ENCODE measurements at regions not wholly inside any gene's neighbourhood (a gene's known extent, or its start where the extent isn't known, plus 50 kb on each side); places are given as distances from the start of the nearest gene placed in this dataset.

GRCh38 chr5:128703322-128703721 is 165.3 kb upstream of the FBN2 start:
- Histone ChIP-seq H3K27me3 (ENCODE audit: control insufficient read depth, insufficient read depth, low read length) (no peaks in the 10 kb centered on the region; the same call in 1 of the 2 replicates), H4K5ac (ENCODE audit: low read depth, low read length) (no peak overlapping the region), H3K4me1 (ENCODE audit: control insufficient read depth, insufficient read depth, low read length) (no peaks in the 10 kb centered on the region), H2BK120ac (ENCODE audit: low read depth, low read length) (no peak overlapping the region), H3K9me3 (ENCODE audit: control insufficient read depth, insufficient read depth, low read length) (no peaks in the 10 kb centered on the region), H3K27ac (ENCODE audit: insufficient read depth, low read length) (no peak overlapping the region), H4K20me1 (ENCODE audit: insufficient read depth, low read length) (no peaks in the 10 kb centered on the region), H3K18ac (ENCODE audit: low read depth, low read length) (no peak overlapping the region), H3K9me1 (ENCODE audit: insufficient read depth, low read length) (no peaks in the 10 kb centered on the region), H4K91ac (ENCODE audit: insufficient read depth, low read depth, low read length) (no peak overlapping the region), H2BK20ac (ENCODE audit: low read depth, low read length) (no peak overlapping the region), H3K4ac (ENCODE audit: low read depth, low read length) (no peak overlapping the region), H2BK5ac (ENCODE audit: low read depth, low read length, poor library complexity, severe bottlenecking) (no peak overlapping the region), H3K14ac (replicated peaks; ENCODE audit: low read depth, low read length) (no peak overlapping the region), H3K23ac (ENCODE audit: low read depth, low read length) (no peak overlapping the region), H3K4me3 (ENCODE audit: insufficient read depth, low read depth, low read length) (no peak overlapping the region), H3K9ac (ENCODE audit: low read depth, low read length) (no peak overlapping the region), H3K4me2 (ENCODE audit: low read depth, low read length) (no peak overlapping the region), H2AK9ac (replicated peaks; ENCODE audit: low read depth, low read length, poor library complexity) (no peak overlapping the region), H3K36me3 (ENCODE audit: control insufficient read depth, insufficient read depth, low read length) (no peaks in the 10 kb centered on the region), H3K56ac (ENCODE audit: extremely low read depth, insufficient read depth, low read length) (no peak overlapping the region), H2AK5ac (ENCODE audit: low read depth, low read length) (no peak overlapping the region), H4K8ac (ENCODE audit: low read depth in 2 of 2, low read length in 2 of 2) (no peak overlapping the region), H3K79me1 (ENCODE audit: low read depth in 1 of 2, low read length in 2 of 2) (no peaks in the 10 kb centered on the region), H2AFZ (replicated peaks; ENCODE audit: low read length, poor library complexity) (no peak overlapping the region), H2BK15ac (ENCODE audit: low read depth, low read length) (no peak overlapping the region)
- ChIA-PET CTCF (no interaction called here), POLR2A (ENCODE audit: unreplicated experiment) (no interaction called here)
- TF ChIP-seq CHD1 (IDR thresholded peaks at IDR 0.05; ENCODE audit: low read depth, low read length) (no peak), USF2 (IDR thresholded peaks at IDR 0.05; ENCODE audit: low read depth, low read length) (no peak)
- BruUV-seq (replicated peaks) = no TSS peak
- no CpG with 5 or more reads among the region's 1 CpG for WGBS, 2 experiments (ENCODE audit: extremely low coverage in 2 of 2, insufficient read length in 1 of 2)
- intact Hi-C loops (cut with micrococcal nuclease) = no loop called here
- ATAC-seq (ENCODE audit: low read depth) (no peak), DNase-seq (no peak)
- in situ Hi-C loops (cut with MboI; ENCODE audit: low sequenced_read_pairs) = no loop called here
- dilution Hi-C loops (cut with HindIII; ENCODE audit: low sequenced_read_pairs, unreplicated experiment) = no loop called here
